ENCODE measurements at regions not wholly inside any gene's neighbourhood (a gene's known extent, or its start where the extent isn't known, plus 50 kb on each side); places are given as distances from the start of the nearest gene placed in this dataset.

GRCh38 chr10:23606456-23606855 is 167.6 kb downstream of the OTUD1 start:
- DNase-seq (ENCODE audit: low read depth) = no peak
- TF ChIP-seq CTCF (IDR thresholded peaks at IDR 0.05; ENCODE audit: low read length, missing control alignments) = no peak
- no peak overlapping the region for H3K4me3 ChIP-seq (replicated peaks; ENCODE audit: low read depth, low read length)

DNA sequence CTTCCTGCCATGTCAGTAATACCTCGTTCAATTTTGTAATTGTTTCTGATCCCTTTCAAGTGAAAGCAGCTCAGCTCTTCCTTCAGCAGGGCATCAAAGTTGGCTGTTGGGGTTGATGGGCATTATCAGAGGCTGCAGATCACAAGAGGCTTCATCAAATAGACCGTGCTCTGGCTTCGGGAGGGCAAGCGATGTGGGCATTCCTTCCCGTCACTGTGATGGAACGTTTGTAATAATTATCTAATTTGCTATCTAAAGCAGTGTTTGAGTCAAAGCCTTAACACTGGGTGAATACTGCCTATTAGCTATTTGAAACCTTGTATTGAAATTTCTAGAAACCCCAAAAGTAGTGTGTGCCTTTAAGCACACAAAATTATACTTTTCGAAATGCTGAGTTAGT is 170.1 kb downstream of the OTUD1 start:
- no peak for TF ChIP-seq CTCF (IDR thresholded peaks at IDR 0.05; ENCODE audit: low read length, missing control alignments)
- no peak overlapping the region for H3K4me3 ChIP-seq (replicated peaks; ENCODE audit: low read depth, low read length)
- DNase-seq (ENCODE audit: low read depth) = no peak

- TF ChIP-seq CTCF (IDR thresholded peaks at IDR 0.05; ENCODE audit: low read length, missing control alignments) = no peak
- DNase-seq (ENCODE audit: low read depth) = no peak
- H3K4me3 ChIP-seq (replicated peaks; ENCODE audit: low read depth, low read length) = no peak overlapping the region
Observed at GRCh38 chr10:23610626-23611307, 171.9 kb downstream of the OTUD1 start.

- H3K4me3 ChIP-seq (replicated peaks; ENCODE audit: low read depth, low read length) = no peak overlapping the region
- DNase-seq (ENCODE audit: low read depth) = no peak
- TF ChIP-seq CTCF (IDR thresholded peaks at IDR 0.05; ENCODE audit: low read length, missing control alignments) = no peak
Observed at GRCh38 chr10:23611308-23612029, 172.6 kb downstream of the OTUD1 start.

GRCh38 chr10:23613900-23614299 is 175.0 kb downstream of the OTUD1 start:
- no peak for DNase-seq (ENCODE audit: low read depth)
- TF ChIP-seq CTCF (IDR thresholded peaks at IDR 0.05; ENCODE audit: low read length, missing control alignments) = no peak

DNA sequence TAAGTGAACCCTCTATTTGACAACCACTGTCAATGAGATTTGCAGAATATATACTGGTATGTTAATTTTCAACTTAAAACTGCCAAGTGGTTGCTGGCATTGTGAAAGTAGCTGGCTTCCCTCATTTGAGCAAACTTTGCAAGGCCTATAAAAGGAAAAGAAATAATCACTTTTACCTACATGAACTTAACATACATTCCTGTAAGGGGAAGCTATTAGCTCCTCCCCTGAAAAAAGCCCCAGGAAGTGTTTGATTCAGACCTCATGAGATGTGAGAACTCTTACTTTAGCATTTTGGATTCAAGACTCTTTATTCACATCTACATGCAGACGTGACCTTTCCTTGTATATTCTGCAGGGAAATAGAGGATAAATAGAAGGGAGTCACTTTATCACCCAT is 175.6 kb downstream of the OTUD1 start:
- no peak for TF ChIP-seq CTCF (IDR thresholded peaks at IDR 0.05; ENCODE audit: low read length, missing control alignments)
- DNase-seq (ENCODE audit: low read depth) = no peak
- no peak overlapping the region for H3K4me3 ChIP-seq (replicated peaks; ENCODE audit: low read depth, low read length)

More at GRCh38 chr10:23613900-23614299, 175.0 kb downstream of the OTUD1 start:
- H3K4me3 ChIP-seq (replicated peaks; ENCODE audit: low read depth, low read length) = no peak overlapping the region
